Gastrocnemius medialis (tissue), 4 donors: ENCODE measurements at regions not wholly inside any gene's neighbourhood (a gene's known extent, or its start where the extent isn't known, plus 50 kb on each side); places are given as distances from the start of the nearest gene placed in this dataset.

Experiments
- ATAC-seq, 2 donors: fragments of 150-250 bp; one replicate each; pipeline ENCODE4 v1.9.1; 2016
- DNase-seq, 2 donors: peaks; one replicate each; pipeline ENCODE4 v3.0.0-alpha.2; 2019
- H3K27ac ChIP-seq, 4 donors: fragments of 200-600 bp; sonication (generic); 1 replicate in 1 of 4; 2 replicates in 3 of 4; pipeline ENCODE4 v1.5.1; 2016 to 2018; ENCODE audit warnings: mild to moderate bottlenecking in 2 of 4, moderate library complexity in 1 of 4
- H3K27me3 ChIP-seq, 3 donors: fragments of 200-600 bp; sonication (generic) in 2 of 3; 1 replicate in 1 of 3; 2 replicates in 2 of 3; pipeline versions ENCODE4 v1.5.1 to v1.6.0; 2016 to 2019; ENCODE audit warnings: mild to moderate bottlenecking in 1 of 3, moderate library complexity in 1 of 3
- H3K36me3 ChIP-seq, 2 donors: fragments of 200-600 bp; sonication (generic) in 1 of 2; one replicate each; pipeline ENCODE4 v1.5.1; 2017 to 2018
- H3K4me1 ChIP-seq, 2 donors: fragments of 200-600 bp; sonication (generic) in 1 of 2; one replicate each; pipeline ENCODE4 v1.5.1; 2016 to 2017; ENCODE audit warnings: mild to moderate bottlenecking in 2 of 2
- H3K4me3 ChIP-seq, 4 donors: fragments of 200-600 bp; sonication (generic) in 3 of 4; 1 replicate in 1 of 4; 2 replicates in 3 of 4; pipeline ENCODE4 v1.5.1; 2016 to 2019; ENCODE audit warnings: mild to moderate bottlenecking in 2 of 4
- H3K9me3 ChIP-seq, 3 donors: fragments of 200-600 bp; sonication (generic) in 2 of 3; 1 replicate in 1 of 3; 2 replicates in 2 of 3; pipeline ENCODE4 v1.5.1; 2016 to 2019
- POLR2A ChIP-seq, 2 donors: fragments of 450-650 bp; IDR thresholded peaks; one replicate each; pipeline ENCODE4 v1.6.1; 2017; ENCODE audit warnings: antibody characterized with exemption in 2 of 2, mild to moderate bottlenecking in 2 of 2, moderate library complexity in 2 of 2
- in situ Hi-C, 4 donors: fragments of 200-750 bp; cut with MboI; loops; one replicate each; pipeline versions ENCODE4 v1.15.0 to v1.8.0; 2017; ENCODE audit warnings: low sequenced_read_pairs in 4 of 4
- intact Hi-C: fragments of 100-400 bp; cut with DNase I; formaldehyde crosslinking; loops from one replicate; pipeline ENCODE4 v1.15.1; 2023; ENCODE audit warnings: low total_unique reads
- TF ChIP-seq, protein P1 (sequence below), 5 experiments: fragments of 450-650 bp in 3 of 5; fragments of 200-600 bp in 2 of 5; sonication (generic) in 2 of 5; IDR thresholded peaks in 4 of 5; conservative IDR thresholded peaks in 1 of 5; 1 replicate in 4 of 5; 2 replicates in 1 of 5; pipeline ENCODE4 v1.5.1; 2016 to 2019; ENCODE audit warnings: antibody characterized with exemption in 5 of 5, mild to moderate bottlenecking in 3 of 5, moderate library complexity in 3 of 5

DNA sequence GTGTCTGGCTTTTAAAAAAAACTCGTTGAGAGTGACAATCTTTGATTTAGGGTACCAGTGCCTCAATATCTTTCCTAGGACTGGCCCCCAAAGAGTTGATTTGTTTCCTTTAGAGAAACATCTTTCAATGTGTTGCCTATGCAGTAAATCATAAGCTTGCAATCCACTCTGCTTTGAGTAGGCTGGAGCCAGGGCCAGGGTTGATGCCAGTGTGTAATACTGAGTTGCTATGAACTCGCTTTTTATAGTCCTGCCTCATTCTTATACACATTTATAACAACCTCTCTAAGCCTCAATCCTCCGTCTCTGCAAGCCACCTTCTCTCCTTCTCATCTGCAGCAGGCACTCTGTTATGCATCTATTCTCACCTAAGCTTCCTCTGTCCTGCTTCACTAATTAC, 674.9 kb upstream of the POM121L12 start:
- no peak for ATAC-seq
- in situ Hi-C loops (no loop called here), intact Hi-C loops (no loop called here)
- DNase-seq: no peak
- no peak overlapping the region for H3K4me3 ChIP-seq
- TF ChIP-seq, protein P1, sequence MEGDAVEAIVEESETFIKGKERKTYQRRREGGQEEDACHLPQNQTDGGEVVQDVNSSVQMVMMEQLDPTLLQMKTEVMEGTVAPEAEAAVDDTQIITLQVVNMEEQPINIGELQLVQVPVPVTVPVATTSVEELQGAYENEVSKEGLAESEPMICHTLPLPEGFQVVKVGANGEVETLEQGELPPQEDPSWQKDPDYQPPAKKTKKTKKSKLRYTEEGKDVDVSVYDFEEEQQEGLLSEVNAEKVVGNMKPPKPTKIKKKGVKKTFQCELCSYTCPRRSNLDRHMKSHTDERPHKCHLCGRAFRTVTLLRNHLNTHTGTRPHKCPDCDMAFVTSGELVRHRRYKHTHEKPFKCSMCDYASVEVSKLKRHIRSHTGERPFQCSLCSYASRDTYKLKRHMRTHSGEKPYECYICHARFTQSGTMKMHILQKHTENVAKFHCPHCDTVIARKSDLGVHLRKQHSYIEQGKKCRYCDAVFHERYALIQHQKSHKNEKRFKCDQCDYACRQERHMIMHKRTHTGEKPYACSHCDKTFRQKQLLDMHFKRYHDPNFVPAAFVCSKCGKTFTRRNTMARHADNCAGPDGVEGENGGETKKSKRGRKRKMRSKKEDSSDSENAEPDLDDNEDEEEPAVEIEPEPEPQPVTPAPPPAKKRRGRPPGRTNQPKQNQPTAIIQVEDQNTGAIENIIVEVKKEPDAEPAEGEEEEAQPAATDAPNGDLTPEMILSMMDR (IDR thresholded peaks at IDR 0.05 in 4 of 5, conservative IDR thresholded peaks at IDR 0.05 in 1 of 5): no peak
- TF ChIP-seq POLR2A (IDR thresholded peaks at IDR 0.05): no peak
- no peaks in the 10 kb centered on the region for H3K36me3 ChIP-seq
- H3K27me3 ChIP-seq: no peaks in the 10 kb centered on the region
- no peak overlapping the region for H3K27ac ChIP-seq
- no peaks in the 10 kb centered on the region for H3K9me3 ChIP-seq
- H3K4me1 ChIP-seq: no peaks in the 10 kb centered on the region

DNA sequence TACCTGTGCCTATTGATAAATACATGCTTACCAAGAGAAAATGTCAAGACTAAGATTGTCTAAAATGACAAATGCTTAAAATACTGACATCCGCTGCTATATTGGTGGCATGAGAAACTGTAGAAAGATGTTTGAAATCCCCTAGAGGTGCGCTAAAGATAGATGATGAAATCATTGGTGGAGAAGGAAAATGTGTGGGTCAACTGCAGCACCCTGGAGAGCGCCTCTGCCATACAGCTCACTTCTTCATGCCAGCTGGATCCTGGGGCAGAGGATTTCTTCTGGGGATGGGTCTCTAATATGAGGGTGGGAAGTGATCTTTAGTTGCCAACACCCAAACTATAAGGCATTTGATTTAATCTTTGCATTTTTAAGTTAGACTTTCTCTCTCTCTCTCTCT, 680.4 kb upstream of the POM121L12 start:
- no peaks in the 10 kb centered on the region for H3K36me3 ChIP-seq
- no peak overlapping the region for H3K27ac ChIP-seq
- H3K27me3 ChIP-seq: no peaks in the 10 kb centered on the region
- H3K9me3 ChIP-seq: no peaks in the 10 kb centered on the region
- in situ Hi-C loops (no loop called here), intact Hi-C loops (no loop called here)
- no peak overlapping the region for H3K4me3 ChIP-seq
- no peak for DNase-seq
- H3K4me1 ChIP-seq: no peaks in the 10 kb centered on the region
- TF ChIP-seq POLR2A (IDR thresholded peaks at IDR 0.05): no peak
- TF ChIP-seq, protein P1 (IDR thresholded peaks at IDR 0.05 in 4 of 5, conservative IDR thresholded peaks at IDR 0.05 in 1 of 5): no peak
- ATAC-seq: no peak

DNA sequence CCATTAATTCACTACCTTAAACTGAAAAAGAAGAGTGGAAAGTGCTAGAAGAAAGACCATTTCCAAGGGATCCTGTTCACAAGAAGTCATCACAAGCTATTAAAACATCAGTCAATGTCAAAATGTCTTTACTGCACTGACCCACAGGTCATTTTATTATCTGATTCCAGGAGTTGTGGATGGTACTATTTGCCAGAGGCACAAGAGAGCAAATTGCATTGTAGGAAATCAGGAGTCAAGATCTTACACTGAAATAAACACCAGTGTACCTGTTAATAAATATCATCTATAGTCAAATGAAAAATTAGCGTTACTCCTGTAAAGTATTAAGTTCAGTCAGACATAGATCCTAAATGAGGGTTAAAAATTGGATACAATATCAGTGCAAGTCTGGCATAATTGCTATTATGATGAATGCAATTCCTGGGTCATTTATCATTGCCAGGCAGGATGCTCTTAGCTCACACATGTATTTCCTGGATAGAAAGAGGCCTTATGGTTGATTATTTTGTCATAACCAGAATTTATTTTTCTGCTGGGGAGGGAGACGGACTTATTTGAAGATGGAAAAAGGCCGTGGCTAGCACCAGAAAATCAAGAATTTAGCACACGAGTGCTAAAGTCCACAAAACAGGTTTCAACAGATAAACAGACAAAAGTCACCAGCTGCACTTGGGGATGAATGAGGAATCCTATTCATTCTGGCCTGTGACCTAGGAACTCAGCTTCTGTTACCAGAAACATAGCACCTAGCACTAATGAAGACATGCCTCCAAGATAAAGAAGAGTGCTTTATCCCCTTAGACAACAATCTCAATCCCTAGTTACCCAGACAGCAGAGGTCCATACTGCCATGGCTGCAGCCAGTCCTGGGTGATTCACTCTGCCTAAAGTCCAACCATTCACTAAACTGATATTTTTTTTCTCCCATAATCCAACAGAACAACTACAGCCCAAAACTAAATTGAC, 683.1 kb upstream of the POM121L12 start:
- DNase-seq: no peak
- Histone ChIP-seq H3K36me3 (no peaks in the 10 kb centered on the region), H3K27ac (no peak overlapping the region), H3K4me3 (no peak overlapping the region), H3K27me3 (no peaks in the 10 kb centered on the region), H3K4me1 (no peaks in the 10 kb centered on the region), H3K9me3 (no peaks in the 10 kb centered on the region)
- TF ChIP-seq POLR2A (IDR thresholded peaks at IDR 0.05): no peak
- TF ChIP-seq, protein P1 (IDR thresholded peaks at IDR 0.05 in 4 of 5, conservative IDR thresholded peaks at IDR 0.05 in 1 of 5): no peak
- in situ Hi-C loops (no loop called here), intact Hi-C loops (no loop called here)
- no peak for ATAC-seq

DNA sequence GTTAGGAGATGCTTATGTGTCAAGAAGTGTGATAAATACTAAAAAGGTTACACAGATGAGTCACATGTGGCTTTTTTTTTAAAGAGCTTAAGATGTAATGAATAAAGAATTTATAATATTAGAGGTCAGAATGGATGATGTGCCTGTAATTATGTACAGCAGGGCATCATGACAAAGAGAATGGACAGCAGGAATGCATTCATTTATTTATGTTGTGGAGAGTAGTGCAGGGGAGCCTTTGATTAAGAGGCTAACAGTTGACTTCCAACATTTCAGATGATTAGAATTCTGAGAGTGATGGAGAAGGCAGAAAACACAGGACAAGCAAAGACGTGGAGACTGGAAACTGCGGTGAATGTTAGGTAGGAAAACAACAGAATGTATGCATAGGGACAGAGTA, 691.4 kb upstream of the POM121L12 start:
- no peak overlapping the region for H3K27ac ChIP-seq
- in situ Hi-C loops (no loop called here), intact Hi-C loops (no loop called here)
- H3K4me3 ChIP-seq: no peak overlapping the region
- DNase-seq: no peak
- no peak for TF ChIP-seq POLR2A (IDR thresholded peaks at IDR 0.05)
- TF ChIP-seq, protein P1 (IDR thresholded peaks at IDR 0.05 in 4 of 5, conservative IDR thresholded peaks at IDR 0.05 in 1 of 5): no peak
- no peaks in the 10 kb centered on the region for H3K36me3 ChIP-seq
- H3K27me3 ChIP-seq: no peaks in the 10 kb centered on the region
- no peak for ATAC-seq
- no peaks in the 10 kb centered on the region for H3K4me1 ChIP-seq
- H3K9me3 ChIP-seq: no peaks in the 10 kb centered on the region
